GF-D8 (cell line): ENCODE measurements at regions not wholly inside any gene's neighbourhood (a gene's known extent, or its start where the extent isn't known, plus 50 kb on each side); places are given as distances from the start of the nearest gene placed in this dataset.
"Not testable (repeated sequence)": the region's sequence is repeated elsewhere in the genome, so short reads cannot be mapped to it uniquely, and the experiment has no call there.

Source experiments
- DNase-seq: peaks from one replicate; lab custom pipeline; 2025; lab: John Stamatoyannopoulos, UW

DNA sequence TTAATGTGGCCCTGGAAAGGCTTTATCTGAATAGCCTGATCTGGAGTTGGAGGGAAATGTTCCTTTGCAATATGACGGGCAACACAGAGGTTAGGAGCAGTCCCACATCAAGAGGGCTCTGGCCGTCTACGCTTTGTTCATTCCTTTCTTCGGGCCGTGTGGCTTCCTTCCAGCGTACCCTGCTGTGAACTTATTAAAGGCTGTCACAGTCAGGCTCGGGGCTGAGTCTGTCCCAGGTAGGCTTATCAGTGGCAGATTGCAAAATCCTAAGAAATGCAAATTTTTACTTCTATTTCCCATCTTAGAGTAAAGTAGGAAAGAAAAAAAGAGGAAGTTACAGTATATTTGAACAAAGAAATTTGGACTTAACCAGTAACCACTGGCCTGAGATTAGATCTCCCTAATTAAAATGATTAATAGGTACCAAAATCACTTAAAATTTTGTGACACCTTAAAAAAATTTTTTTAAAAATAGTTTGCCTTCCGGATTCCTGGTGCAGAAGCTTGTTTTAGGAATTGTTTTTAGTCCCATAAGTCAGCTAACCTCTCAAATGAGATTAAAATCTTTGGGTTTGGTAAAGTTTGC is 453.1 kb upstream of the MKI67 start:
- no peak for DNase-seq

DNA sequence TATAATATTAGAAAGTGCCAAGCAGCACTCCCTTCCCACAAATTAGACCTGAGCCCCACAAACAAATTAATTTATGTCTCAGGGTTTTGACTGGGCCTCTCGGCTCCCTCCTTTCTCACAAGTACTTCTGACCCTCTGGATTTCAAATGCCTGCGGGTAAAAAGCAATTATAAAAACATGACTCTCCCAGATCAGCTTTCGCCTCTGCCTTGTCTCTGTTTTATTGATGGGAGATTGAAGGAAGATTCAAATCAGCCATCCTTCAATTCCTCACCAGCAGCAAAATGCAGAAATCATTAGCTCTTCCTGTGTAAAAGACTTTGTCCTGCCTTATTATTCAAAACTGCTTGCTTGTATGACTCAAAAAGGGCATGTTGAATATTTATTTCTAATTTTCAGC is 453.7 kb upstream of the MKI67 start:
- no peak for DNase-seq

DNA sequence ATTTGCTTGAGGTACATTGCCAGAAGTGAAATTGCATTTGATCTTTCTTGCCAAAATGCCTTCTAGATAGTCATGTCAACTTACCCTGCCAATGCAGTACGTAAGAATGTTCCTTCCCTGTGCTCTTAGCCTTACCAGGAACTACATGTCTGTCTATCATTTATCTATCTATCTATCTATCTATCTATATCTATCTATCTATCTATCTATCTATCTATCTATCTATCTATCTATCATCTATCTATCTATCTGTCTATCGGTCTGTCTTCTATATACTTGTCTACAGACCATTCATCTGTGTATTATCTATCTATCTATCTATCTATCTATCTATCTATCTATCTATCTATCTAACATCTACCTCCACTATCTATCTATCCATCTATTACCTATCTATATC is 456.9 kb upstream of the MKI67 start:
- not testable (repeated sequence) for DNase-seq

DNA sequence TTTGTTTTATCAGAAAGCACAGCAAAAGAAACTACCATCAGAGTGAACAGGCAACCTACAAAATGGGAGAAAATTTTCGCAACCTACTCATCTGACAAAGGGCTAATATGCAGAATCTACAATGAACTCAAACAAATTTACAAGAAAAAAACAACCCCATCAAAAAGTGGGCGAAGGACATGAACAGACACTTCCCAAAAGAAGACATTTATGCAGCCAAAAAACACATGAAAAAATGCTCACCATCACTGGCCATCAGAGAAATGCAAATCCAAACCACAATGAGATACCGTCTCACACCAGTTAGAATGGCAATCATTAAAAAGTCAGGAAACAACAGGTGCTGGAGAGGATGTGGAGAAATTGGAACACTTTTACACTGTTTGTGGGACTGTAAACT is 460.4 kb upstream of the MKI67 start:
- DNase-seq: not testable (repeated sequence)

DNA sequence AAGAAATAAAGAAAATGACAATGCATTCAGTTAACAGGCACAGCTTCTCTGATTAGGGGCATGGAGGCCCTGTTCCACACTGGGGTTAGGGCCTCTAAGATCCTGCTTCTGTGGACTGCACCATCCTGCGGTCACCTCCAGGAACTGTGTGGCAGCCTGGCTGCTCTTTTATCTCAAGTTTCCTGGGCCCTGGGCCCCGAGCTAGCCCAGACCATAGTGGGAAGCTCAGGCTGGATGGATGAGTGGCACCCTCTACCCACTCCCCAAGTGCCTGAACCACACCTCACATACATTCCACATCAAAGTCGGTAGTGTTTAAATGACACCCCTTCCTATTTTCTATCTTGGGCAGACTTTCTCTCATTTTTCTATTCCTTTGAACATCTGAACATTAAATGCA is 461.5 kb upstream of the MKI67 start:
- DNase-seq: no peak

DNA sequence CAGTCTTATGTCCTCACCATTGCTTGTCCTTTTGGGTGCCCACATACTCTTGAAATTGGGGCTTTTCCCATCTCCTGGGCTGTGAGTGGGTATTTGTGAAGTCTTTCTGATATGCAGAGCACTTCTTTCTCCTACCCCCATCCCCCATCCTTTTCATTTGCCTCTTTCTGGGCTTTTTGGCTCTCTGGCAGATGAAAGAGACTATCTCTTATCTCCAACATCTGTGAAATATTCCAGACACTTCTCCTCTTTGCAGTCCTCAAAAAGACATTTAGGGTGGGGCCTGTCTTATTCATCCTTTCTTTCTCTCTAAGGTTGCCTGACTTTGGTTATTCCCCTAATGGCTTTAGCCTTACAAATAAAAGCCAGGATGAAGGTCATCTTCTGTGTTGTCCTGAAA is 462.2 kb upstream of the MKI67 start:
- DNase-seq: no peak

DNA sequence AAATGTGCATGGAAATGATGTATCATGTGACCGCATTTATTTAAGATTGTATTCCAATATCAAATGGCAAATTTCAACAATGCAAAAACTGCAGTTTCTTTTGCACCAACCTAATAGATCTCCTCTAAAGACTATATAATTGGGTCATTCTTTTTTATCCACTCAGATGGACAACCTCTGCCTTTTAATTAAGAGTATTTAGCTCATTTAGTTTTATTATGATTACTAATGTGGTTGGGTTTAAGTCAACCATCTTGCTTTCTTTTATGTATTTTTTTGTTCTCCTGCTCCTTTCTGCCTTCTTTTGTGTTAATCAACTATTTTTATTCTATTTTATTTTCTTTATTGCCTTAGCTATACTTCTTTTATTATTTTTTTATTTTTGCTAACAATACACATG is 468.5 kb upstream of the MKI67 start:
- no peak for DNase-seq

DNA sequence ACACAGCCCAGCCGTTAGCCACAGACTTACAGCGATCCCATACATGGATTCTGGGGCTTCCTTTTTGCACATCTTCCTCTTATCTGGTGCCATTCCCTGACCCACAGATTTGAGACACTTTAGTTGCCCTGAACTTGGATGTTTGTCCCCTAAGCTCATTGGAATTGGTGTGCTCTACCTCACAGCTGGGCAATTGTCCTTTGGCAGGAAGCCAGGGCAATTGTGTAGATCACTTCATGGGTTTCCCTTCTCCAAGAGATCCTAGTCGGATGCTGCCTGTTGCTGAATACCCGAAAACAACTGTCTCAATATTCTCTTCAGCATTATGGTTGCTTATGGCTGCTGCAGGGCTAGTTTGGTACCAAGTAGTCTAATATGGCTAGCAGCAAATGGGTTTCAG is 470.7 kb upstream of the MKI67 start:
- DNase-seq: no peak

DNA sequence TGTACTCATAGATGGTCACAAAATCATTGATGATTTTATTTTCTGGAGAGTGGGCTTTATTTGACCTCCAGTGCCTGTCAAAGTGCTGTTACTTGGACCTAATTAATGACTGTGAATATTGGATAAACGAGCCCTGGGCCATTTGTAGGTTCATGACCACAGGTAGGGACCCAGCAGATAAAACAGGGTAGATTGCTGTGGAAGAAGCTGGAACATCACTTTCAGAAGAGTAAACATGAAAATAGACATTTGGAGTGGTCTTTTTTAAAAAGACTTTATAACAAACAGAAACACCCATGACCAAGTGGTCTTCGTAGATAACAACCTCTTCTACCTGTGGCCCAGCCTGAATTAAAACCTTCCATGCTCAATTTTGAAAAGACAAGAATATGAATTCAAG is 472.8 kb upstream of the MKI67 start:
- no peak for DNase-seq

DNA sequence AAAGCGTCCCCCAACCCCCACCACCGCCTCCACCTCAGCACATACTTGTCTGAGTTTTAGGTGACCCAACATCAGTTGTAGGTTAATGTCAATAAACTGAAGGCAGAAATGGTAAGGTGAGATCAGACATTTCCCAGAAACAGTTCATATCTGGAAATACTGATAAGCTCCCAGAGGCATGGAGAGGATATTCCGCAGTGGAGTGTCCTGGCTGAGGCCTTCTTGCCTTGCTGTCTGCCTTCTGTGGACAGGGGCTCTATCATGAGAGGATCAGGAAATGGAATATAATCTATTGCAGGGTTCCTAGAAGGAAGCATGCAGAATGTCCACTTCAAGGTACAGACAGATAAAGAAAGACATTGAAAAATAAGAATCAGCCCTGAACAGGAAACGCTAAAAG is 473.3 kb upstream of the MKI67 start:
- no peak for DNase-seq

DNA sequence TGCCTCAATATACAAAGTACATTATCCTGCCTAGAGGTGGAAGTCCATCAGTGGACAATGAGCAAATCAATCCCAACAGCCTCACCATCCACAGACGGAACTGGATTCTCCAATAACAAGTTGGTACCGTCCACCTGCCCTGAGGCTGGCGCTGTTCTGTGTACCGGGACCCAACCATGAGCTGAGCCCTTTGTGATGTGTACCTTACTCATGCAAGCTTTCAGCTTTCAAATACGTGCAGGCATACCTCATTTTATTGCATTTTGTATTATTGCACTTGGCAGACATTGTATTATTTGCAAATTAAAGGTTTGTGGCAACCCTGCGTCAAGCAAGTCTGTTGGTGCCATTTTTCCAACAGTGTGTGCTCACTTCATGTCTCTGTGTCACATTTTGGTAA is 476.0 kb upstream of the MKI67 start:
- no peak for DNase-seq

DNA sequence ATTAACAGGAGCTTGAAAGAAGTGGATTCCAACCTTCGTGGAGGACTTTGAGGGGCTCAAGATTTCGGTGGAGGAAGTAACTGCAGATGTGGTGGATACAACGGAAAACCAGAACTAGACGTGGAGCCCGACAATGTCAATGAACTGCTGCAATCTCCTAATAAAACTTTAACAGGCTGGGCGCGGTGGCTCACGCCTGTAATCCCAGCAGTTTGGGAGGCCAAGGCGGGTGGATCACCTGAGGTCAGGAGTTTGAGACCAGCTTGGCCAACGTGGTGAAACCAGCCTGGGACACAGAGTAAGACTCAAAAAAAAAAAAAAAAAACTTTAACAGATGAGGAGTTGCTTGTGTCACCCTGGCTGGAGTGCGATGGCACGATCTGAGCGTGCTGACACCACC is 477.8 kb upstream of the MKI67 start:
- DNase-seq: no peak

DNA sequence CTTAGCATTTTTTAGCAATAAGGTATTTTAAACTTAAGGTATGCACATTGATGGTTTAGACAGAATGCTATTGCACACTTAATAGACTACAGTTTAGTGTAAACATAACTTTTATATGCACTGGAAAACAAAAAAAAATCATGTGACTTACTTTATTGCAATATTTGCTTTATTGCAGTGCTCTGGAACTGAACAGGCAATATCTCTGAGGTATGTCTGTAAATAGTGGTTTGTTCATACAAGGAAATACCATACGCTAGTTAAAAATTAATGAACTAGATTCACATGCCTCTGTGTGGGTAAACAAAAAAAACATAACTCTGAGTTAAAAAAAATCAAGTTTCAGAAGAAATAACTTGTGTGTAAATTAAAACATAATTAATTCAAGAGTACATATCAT is 479.0 kb upstream of the MKI67 start:
- no peak for DNase-seq

DNA sequence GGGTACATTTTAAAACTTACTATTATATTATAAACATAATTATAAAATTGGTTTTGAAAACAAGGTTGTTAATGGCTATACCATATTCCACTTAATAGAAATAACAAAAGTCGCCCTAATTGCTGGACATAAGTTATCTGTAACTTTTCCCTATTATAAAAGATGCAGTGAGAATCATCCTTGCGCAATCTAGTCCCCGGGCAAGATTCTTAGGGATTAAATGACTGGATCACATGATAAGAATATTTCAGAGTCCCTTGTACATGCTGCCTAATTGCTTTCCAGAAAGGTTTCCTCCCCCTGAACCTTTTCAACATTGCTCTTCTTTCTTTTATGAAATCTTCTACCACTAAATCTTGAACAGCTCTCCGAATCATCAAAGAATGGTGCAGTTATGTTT is 479.8 kb upstream of the MKI67 start:
- no peak for DNase-seq

DNA sequence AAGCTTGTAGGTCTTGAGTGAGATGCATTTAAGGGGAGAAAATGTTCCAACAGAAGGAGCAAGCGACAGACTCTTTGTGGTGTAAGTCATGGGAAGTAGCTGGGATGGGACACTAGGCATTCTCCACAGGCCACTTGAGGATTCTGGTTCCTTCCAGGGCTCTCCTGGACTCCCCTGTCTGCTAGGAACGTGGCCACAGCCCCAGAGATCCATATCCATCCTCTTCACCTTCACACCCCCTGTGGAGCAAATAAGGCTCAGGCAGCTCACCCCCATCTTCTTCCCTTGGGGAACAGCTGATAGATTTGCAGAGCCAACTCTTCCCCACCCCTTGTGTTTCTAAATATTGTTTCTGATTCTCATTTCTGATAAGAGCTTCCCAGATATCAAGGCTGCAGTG is 482.6 kb upstream of the MKI67 start:
- no peak for DNase-seq

DNA sequence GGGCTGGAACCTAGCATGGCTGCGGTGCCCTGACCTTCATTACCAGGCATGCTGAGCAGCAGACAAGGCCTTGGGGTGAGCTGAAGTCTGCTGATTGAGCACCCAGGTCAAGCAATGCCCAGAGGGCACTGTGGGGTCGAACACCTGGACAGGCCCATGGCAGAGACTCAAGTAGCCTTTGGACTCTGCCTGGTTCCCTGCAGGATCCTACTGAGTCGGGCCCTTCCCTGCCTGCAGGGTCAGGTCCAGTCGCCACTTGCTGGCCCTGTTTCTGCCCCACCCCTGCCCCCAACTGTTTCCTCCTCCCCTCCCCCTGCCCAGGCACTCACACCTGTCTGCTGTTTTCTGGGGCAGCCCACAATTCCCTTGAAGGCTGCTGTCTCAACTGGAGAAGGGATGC is 483.2 kb upstream of the MKI67 start:
- no peak for DNase-seq

DNA sequence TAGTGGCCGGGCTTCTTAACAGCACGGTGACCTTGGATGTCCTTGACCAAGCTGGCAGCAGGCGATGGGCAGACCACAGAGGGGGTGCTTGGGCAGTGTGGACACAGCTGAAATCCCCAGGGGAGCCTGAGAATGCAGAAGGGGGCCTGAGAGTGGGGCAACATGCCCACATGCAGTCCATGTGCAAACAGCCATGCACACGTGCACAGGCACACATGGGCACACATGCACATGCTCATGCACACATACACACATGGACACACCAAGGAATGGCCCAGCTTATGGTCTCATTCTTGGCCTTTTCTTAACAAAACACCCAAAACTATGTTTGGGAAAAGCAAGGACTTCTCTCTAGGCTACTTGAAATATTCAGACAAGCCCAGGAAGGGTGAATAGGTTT is 483.9 kb upstream of the MKI67 start:
- no peak for DNase-seq

DNA sequence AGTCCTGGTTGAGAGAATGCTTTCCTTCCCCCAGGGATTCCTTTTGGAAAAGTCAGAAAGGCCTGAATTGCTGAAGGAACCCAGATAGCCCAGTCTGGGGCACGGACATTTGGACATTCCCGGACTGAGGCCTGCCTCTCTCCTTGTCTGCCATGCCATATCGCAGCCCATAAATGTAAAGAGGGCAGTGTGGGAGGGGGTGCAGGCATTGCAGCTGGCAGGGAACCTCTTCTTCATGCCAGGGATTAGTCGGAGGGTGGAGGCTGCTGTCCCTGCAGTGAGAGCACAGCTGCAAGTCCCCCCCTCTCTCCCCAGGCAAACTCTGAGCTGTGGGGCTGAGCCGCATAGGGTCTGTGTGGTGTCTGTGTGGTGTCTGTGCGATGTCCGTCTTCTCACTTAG is 486.0 kb upstream of the MKI67 start:
- no peak for DNase-seq

DNA sequence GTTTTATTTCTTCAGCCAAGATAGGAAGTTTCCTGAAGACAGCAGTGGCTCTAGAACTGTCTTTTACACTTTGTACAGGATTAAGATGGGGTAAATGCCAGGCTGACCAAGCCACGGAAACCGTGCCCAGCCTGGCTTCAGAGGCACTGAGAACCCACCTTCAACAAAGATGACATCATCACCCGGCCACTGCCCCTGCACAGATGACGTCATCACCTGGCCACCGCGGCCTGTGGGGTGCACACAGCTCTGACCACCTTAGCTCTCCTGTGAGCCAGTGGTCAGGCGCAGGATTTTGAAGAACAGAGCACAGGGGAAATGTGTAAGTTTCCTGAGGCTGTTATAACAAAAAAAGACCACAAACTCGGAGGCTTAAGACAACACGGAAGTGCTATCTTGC is 486.4 kb upstream of the MKI67 start:
- DNase-seq: no peak

DNA sequence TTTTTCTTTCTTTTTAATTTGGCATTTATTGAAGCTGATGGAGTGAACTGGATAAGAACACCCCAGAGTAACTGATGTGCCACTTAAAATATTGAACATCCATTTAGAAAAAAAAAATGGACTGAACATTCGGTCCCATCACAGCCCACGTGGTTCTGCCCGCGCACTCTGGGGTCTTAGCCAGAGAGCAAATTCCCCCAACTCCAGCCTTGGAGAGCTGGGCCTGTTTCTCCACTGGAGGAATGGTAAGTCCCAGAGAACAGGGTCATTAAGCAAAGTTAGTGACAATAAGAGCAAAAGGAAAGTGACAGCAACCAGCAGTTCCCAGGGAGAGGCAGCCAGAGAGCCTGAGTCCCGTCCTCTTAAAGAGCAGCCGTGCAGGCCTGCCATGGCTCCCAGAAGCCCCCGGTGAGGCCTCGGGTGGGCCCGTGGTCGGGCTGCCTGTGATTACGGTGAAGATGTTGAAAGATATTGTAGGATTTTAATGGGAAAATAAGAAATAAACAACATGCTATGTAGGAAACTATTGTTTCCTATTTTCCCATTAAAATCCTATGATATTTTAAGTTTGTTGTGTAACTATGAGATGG is 487.9 kb upstream of the MKI67 start:
- no peak for DNase-seq

DNA sequence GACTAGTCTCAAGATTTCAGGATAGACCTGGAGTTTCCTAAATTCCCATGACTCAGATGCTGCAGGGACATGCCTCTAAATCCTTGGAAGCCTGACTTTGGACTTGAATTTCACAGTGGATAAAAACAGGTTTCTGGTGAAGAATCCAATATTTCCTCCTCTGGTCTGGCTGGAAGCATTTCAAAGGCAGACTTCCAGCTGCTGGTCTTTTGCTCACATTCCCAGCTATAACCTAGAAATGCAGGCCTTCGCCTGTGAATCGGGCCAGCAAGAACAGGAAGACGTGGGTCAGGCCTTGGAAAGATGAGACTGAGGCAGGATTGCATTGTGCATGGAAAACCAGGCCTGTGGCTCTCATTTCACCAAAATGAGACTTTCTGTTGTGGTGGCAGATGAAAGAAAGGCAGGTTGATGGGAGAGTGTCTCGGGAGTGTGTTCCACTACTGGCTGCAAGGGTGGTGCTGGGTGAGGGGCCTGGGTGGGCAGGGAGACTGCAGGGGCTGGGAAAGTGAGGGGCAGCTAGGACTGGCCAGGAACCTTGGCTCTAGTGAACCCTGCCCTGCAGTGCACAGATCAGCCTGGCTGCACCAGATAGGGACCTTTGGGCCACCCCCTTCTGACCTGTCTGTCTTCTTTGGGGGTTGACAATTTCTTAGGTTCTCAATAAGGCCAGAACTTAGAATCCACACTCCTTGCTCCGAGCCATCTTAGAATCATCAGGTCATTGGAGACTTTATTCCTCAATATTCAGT is 488.8 kb upstream of the MKI67 start:
- DNase-seq: no peak

DNA sequence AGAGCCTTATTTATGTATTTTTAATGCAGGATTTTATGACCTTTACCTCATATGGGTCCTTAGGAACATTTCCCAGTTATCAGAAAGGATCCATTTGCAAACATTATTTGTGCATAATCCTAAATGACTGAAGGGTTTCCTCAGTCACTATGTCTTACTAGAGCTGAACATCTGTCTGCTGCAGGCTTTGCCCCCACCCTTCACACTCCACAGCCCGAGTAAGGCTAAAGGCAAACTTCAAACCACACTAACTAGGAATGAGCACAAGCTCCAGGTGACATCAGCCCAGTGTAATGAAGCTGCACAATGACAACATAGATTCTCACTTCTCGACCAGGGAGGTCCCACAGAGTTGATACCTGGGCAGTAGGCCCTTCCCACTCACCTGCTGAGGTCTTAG is 491.3 kb upstream of the MKI67 start:
- no peak for DNase-seq

DNA sequence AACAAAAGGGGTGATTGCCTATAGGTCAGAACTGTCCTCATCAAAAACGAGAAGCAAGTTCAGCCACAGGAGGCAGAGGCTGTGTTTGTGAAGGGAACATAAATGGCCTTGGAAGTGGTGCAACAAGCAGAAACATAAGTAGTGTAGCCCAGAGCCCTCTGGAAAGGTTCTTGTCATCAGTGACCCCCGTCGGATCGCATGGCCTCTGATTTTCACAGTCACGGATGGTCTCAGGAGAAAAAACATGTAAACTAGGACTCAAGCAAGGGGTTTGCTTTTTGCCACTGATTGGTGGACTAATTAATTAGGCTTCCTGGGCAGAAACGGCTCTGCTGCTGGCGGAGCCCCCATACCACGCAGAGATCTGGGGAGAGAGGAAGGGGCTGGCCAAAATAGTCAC is 496.5 kb upstream of the MKI67 start:
- no peak for DNase-seq

DNA sequence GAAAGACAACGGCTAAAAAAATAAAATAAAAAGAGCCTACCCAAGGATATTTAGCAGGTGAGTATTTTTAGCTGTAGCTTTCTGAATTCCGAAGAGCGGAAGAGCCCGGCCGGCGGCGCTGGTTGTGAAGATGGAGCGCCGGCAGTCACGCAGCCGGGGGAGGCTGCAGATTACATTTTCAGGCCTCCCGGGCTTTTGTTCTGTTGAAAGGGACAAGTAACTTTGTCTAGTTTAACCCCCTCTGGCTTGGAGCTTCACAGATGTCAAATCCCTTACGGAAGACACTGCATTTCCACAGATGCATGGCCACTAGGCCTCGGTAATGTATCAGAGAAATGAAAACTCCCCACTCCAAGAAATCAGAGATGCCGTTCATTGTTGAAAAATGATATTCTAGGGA is 497.6 kb upstream of the MKI67 start:
- DNase-seq: no peak
